ENCODE measurements at regions not wholly inside any gene's neighbourhood (a gene's known extent, or its start where the extent isn't known, plus 50 kb on each side); places are given as distances from the start of the nearest gene placed in this dataset.
"Not testable (repeated sequence)": the region's sequence is repeated elsewhere in the genome, so short reads cannot be mapped to it uniquely, and the experiment has no call there.

DNA sequence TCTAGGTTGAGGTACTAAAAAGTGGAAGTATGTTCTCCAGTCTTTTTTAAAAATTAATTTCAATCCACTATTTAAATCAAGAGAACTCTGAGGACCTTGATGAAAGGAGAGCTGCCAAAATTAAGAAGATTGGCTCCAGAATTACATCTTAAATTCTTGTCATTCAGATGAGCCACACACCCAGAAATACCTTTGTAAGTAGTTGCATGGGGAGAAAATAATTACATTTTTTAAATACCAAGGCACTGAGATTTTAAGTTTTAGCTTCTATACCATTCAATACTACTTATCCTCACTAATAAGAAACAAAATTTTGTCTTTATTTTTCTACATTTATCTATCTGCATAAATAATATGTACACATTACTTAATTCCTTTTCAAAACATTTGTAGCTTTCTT, 1132.8 kb downstream of the OTOL1 start:
- Histone ChIP-seq H3K36me3 (ENCODE audit: insufficient read depth, low read length) (no peaks in the 10 kb centered on the region), H3K4me1 (ENCODE audit: insufficient read depth, low read length) (peaks cover 6% of the 10 kb centered on the region; the same call in 1 of the 2 replicates), H3K9ac (ENCODE audit: low read depth, low read length) (no peak overlapping the region), H3K9me3 (ENCODE audit: control insufficient read depth, insufficient read depth, low read length) (no peaks in the 10 kb centered on the region)

DNA sequence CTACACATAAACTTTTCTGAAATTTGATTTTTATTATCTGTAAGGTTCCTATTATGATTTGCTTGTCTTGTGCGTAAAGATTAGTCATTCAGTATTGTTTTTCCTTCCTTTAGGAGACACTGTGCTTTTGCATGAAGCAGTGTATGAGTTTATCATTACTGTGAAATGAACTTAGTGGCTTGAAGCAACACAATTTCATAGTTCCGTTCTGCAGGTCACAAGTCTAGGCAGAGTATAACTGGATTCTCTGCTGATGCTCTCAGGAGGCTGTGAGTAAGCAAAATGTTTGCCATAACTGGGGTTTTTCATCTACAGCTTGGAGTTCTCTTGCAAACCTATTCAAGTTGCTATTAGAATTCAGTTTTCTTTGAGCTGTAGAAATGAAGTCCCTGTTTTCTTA, 1136.1 kb downstream of the OTOL1 start:
- H3K9me3 ChIP-seq (ENCODE audit: control insufficient read depth, insufficient read depth, low read length), result peaks cover 8% of the 10 kb centered on the region; the same call in 1 of the 2 replicates
- no peak overlapping the region for H3K9ac ChIP-seq (ENCODE audit: low read depth, low read length)
- H3K4me1 ChIP-seq (ENCODE audit: insufficient read depth, low read length), result peaks cover 6% of the 10 kb centered on the region; the same call in 1 of the 2 replicates
- H3K36me3 ChIP-seq (ENCODE audit: insufficient read depth, low read length), result no peaks in the 10 kb centered on the region

DNA sequence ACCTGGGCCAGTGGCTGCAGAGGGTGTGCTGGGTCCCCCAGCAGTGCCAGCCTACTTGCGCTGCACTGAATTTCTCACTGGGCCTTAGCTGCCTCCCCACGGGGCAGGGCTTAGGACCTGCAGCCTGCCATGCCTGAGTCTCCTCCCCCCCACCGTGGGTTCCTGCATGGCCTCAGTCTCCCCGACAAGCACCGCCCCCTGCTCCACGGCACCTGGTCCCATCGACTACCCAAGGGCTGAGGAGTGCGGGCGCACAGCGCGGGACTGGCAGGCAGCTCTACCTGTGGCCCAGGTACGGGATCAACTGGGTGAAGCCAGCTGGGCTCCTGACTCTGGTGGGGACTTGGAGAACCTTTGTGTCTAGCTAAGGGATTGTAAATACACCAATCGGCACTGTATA, 1143.6 kb downstream of the OTOL1 start:
- H3K36me3 ChIP-seq (ENCODE audit: insufficient read depth, low read length), result not testable (repeated sequence)
- H3K9me3 ChIP-seq (ENCODE audit: control insufficient read depth, insufficient read depth, low read length), result peaks cover 16% of the 10 kb centered on the region

DNA sequence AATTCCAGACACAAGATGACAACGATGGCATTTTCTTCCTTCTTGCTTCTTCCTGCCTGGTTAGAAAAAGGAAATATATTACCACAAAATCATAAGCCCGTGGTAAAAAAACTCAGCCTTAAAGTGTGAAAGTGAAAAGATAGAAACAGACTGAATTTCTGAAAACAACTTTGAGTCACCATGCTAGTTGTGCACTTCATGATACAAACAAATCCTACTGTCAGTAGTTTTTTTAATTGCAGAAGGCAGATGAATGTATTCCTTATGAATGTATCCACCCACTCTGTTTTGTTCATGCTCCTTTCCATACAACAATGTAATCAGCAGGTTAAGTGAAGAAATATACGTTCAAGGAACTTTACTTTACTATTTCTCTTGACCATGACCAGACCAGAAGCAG, 1144.7 kb downstream of the OTOL1 start:
- H3K9me3 ChIP-seq (ENCODE audit: control insufficient read depth, insufficient read depth, low read length), result peaks cover 20% of the 10 kb centered on the region
- H3K4me1 ChIP-seq (ENCODE audit: insufficient read depth, low read length), result no peaks in the 10 kb centered on the region
- no peaks in the 10 kb centered on the region; the same call in 1 of the 2 replicates for H3K36me3 ChIP-seq (ENCODE audit: insufficient read depth, low read length)
- no peak overlapping the region for H3K9ac ChIP-seq (ENCODE audit: low read depth, low read length)

More for the DNA sequence above, 1143.6 kb downstream of the OTOL1 start:
- not testable (repeated sequence) for H3K9ac ChIP-seq (ENCODE audit: low read depth, low read length); H3K4me1 ChIP-seq (ENCODE audit: insufficient read depth, low read length)

DNA sequence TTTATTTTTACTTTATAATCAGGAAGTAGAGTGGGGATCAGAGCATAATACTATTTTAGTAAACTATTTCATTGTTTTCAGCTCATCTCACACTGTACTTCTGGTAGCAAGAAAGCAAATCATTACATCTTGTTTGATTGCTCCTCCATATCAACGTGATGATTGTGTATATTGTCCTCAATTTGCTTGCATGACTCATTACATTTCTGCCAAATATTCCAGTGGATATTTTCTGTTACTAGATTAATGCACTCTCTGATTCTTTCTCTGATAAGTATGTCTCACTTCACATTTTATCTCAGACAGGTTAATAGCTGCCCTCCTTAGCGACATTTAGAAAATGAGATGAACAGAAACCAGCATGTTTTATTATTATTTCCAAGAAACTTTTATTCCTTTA, 1145.3 kb downstream of the OTOL1 start:
- Histone ChIP-seq H3K9ac (ENCODE audit: low read depth, low read length) (no peak overlapping the region), H3K9me3 (ENCODE audit: control insufficient read depth, insufficient read depth, low read length) (peaks cover 24% of the 10 kb centered on the region), H3K4me1 (ENCODE audit: insufficient read depth, low read length) (no peaks in the 10 kb centered on the region), H3K36me3 (ENCODE audit: insufficient read depth, low read length) (no peaks in the 10 kb centered on the region; the same call in 1 of the 2 replicates)

DNA sequence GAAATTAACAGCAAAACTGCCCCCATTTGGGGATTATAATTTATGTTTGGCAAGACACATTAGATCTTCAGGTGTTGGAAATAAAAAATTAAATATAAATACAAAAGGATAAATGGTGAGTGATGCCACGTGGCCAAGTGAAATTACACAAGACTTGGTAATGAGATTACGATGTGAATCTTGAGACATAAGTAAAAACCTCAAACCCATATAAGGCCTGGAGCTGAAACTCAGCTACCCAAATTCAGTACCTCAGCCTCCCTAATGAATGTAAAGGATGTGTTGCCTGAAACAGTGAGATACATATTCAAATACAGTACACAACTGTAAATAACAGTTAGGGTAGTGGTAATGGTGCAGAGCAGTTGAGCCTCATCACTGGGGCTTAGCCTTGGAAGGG, 1146.6 kb downstream of the OTOL1 start:
- no peaks in the 10 kb centered on the region for H3K4me1 ChIP-seq (ENCODE audit: insufficient read depth, low read length)
- no peak overlapping the region for H3K9ac ChIP-seq (ENCODE audit: low read depth, low read length)
- H3K36me3 ChIP-seq (ENCODE audit: insufficient read depth, low read length), result no peaks in the 10 kb centered on the region; the same call in 1 of the 2 replicates
- peaks cover 21% of the 10 kb centered on the region for H3K9me3 ChIP-seq (ENCODE audit: control insufficient read depth, insufficient read depth, low read length)

DNA sequence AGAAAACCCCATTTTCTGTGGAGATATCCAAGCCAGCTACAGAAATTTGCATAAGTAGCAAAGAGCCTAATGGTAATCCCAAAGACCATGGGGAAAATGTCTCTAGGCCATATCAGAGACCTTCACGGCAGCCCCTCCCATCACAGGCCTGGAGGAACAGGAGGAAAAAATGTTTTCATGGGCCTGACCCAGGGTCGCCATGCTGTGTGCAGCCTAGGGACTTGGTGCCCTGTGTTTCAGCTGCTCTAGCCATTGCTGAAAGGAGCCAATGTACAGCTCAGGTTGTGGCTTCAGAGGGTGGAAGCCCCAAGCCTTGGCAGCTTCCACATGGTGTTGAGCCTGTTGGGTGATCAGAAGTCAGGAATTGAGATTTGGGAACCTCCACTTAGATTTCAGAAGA, 1150.7 kb downstream of the OTOL1 start:
- Histone ChIP-seq H3K36me3 (ENCODE audit: insufficient read depth, low read length) (no peaks in the 10 kb centered on the region), H3K4me1 (ENCODE audit: insufficient read depth, low read length) (no peaks in the 10 kb centered on the region), H3K9me3 (ENCODE audit: control insufficient read depth, insufficient read depth, low read length) (peaks cover 26% of the 10 kb centered on the region), H3K9ac (ENCODE audit: low read depth, low read length) (no peak overlapping the region)

DNA sequence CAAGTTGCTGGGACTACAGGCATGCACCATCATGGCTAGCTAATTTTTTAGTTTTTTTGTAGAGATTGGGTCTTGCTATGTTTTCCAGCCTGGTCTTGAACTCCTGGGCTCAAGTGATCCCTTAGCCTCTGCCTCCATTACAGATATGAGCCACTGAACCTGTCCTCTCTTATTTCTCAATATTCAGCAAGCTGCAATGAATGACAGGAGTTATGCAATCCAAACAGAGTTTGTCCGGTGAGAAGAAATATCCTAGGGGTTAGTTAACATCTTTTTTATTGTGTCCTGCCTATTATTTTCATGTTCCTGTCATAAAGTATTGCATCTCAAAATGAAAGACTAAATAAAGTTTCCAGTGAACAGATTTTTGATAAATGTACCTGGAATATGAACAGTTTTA, 1161.4 kb downstream of the OTOL1 start:
- H3K9me3 ChIP-seq (ENCODE audit: control insufficient read depth, insufficient read depth, low read length), result no peaks in the 10 kb centered on the region
- H3K9ac ChIP-seq (ENCODE audit: low read depth, low read length), result no peak overlapping the region
- H3K36me3 ChIP-seq (ENCODE audit: insufficient read depth, low read length), result no peaks in the 10 kb centered on the region
- H3K4me1 ChIP-seq (ENCODE audit: insufficient read depth, low read length), result no peaks in the 10 kb centered on the region

DNA sequence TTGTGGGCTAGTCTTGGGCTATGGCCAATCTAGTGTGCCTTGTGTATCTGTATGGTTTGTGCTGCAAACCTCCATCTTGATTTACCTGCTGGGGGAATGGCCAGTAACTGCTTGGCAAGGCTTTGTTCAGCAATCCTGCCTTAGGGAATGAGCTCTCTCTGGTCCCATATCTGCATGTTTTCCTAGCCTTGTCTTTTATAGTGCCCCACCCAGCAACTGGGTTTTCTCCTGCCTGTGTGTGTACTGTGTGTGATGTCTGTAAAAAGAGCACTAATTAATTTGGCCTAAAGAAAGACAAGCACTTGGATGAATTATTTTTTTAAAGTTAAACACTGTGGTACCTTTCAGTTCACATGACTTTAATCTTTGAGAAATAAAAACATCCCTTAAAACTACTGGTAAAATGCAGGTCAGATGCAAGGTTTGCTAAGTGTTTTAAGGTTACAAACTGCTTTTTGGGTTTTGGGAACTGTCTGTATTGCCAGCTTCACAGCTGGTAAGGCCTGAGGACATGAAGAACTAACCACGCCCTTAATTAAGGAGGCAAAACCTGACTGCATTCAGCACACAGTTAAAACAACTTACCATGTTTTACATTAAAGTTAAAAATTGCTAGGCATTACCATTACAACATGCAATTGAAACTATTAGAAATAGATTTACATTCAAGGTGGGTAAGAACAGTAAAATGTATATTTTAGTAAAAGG, 1169.2 kb downstream of the OTOL1 start:
- Histone ChIP-seq H3K9me3 (ENCODE audit: control insufficient read depth, insufficient read depth, low read length) (no peaks in the 10 kb centered on the region), H3K4me1 (ENCODE audit: insufficient read depth, low read length) (peaks cover 6% of the 10 kb centered on the region; the same call in 1 of the 2 replicates), H3K9ac (ENCODE audit: low read depth, low read length) (no peak overlapping the region), H3K36me3 (ENCODE audit: insufficient read depth, low read length) (no peaks in the 10 kb centered on the region)

DNA sequence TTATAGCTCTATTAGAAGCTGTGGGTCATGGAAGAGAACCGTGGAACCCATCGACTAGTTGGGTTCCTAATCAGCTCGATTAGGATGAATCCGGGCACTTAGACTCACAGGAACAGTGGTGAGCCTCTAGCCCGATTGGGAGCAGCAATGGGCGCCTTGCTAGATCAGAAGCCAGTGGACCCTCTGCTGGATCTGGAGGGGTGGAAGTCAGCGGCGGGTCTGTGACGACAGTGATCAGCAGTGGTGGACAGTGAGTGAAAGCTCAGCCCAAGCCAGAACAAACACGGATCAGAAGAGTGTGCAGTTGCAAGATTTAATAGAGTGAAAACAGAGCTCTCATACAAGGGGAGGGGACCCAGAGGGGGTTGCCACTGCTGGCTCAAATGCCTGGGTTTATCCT, 1170.2 kb downstream of the OTOL1 start:
- Histone ChIP-seq H3K9ac (ENCODE audit: low read depth, low read length) (no peak overlapping the region), H3K9me3 (ENCODE audit: control insufficient read depth, insufficient read depth, low read length) (no peaks in the 10 kb centered on the region), H3K36me3 (ENCODE audit: insufficient read depth, low read length) (no peaks in the 10 kb centered on the region), H3K4me1 (ENCODE audit: insufficient read depth, low read length) (peaks cover 9% of the 10 kb centered on the region)

DNA sequence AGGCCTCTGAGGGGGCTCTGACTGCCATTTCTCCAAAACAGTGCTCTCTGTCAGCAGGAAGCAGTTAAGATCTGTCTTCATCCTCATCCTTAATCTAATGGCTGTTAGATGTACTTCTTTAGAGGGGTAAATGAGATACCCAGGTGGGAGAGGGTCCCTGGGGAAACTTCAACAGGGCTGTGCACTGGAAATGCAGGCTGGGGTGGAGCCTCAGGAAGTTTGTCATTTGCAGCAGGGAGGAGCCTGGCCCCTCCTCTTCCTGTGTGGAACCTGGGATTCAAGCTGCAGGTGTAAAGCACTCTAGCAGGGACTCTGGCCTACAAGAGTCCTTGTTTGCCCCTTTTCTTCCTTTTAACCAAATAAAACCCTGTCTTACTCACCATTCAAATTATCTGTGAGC, 1173.6 kb downstream of the OTOL1 start:
- H3K9me3 ChIP-seq (ENCODE audit: control insufficient read depth, insufficient read depth, low read length), result no peaks in the 10 kb centered on the region
- H3K36me3 ChIP-seq (ENCODE audit: insufficient read depth, low read length), result no peaks in the 10 kb centered on the region
- 0 out of 2 replicates have a peak overlapping the region, but pooled peaks have one; percentile 3 for H3K9ac ChIP-seq (ENCODE audit: low read depth, low read length)
- peaks cover 19% of the 10 kb centered on the region for H3K4me1 ChIP-seq (ENCODE audit: insufficient read depth, low read length)

DNA sequence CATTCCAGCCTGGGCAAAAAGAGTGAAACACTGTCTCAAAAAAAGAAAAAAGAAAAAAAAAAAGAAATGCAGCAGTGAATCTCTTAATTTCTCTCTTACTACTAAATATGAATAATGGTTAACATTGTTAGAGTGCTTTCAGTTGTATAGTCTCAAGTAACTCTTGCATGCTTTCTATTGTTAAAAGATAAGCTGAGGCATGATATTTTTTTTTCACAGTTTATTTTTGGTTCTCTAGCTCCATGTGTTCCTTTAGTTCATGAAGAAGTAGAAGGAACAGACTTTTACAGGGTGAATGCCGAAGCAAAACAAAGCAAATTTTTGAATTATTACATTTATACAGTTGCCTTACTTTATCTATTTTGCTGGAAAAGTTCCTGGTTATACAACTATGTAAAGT, 1180.9 kb downstream of the OTOL1 start:
- H3K4me1 ChIP-seq (ENCODE audit: insufficient read depth, low read length), result peaks cover 22% of the 10 kb centered on the region
- H3K9ac ChIP-seq (ENCODE audit: low read depth, low read length), result no peak overlapping the region
- no peaks in the 10 kb centered on the region for H3K36me3 ChIP-seq (ENCODE audit: insufficient read depth, low read length)
- H3K9me3 ChIP-seq (ENCODE audit: control insufficient read depth, insufficient read depth, low read length), result no peaks in the 10 kb centered on the region

DNA sequence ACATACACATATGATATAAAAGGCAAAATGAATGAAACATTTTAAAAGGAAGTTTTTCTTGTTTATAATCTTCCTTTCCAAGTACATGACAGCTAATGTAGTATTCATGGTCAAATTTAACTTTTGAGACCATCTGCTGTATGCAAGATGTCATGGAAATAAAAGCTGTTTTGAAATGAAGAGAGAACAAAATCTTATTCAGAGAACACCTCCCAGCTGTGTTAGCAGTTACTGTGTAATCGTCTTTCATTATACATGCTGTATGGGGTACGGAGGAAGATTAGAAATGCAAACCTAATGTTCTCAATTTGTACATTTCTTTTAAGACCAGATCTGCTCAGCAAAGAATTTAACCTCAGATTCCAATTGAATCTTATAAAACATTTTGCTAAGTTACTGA, 1182.3 kb downstream of the OTOL1 start:
- no peaks in the 10 kb centered on the region for H3K9me3 ChIP-seq (ENCODE audit: control insufficient read depth, insufficient read depth, low read length)
- H3K4me1 ChIP-seq (ENCODE audit: insufficient read depth, low read length), result peaks cover 19% of the 10 kb centered on the region; the same call in 1 of the 2 replicates
- H3K9ac ChIP-seq (ENCODE audit: low read depth, low read length), result no peak overlapping the region

DNA sequence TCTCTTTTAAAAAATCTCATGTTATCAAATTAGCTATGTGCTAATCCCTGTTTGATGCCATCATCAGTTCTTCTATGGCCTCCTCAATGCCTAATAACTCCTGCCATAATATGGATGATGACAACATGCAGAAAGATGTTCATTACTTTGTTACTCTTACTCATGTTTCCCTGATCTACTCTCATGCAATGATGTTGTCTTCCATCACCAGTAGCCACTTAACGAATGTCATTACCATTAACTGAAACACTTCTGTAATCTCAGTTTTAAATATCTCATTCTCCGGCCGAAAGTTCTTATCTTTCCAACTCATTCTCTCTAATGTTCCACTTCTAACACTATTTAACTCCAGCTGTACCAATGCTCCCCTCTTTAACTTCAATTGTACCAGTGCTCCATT, 1187.7 kb downstream of the OTOL1 start:
- Histone ChIP-seq H3K9me3 (ENCODE audit: control insufficient read depth, insufficient read depth, low read length) (no peaks in the 10 kb centered on the region), H3K4me1 (ENCODE audit: insufficient read depth, low read length) (peaks cover 12% of the 10 kb centered on the region; the same call in 1 of the 2 replicates), H3K9ac (ENCODE audit: low read depth, low read length) (no peak overlapping the region)

More for the DNA sequence above, 1182.3 kb downstream of the OTOL1 start:
- H3K36me3 ChIP-seq (ENCODE audit: insufficient read depth, low read length), result no peaks in the 10 kb centered on the region

DNA sequence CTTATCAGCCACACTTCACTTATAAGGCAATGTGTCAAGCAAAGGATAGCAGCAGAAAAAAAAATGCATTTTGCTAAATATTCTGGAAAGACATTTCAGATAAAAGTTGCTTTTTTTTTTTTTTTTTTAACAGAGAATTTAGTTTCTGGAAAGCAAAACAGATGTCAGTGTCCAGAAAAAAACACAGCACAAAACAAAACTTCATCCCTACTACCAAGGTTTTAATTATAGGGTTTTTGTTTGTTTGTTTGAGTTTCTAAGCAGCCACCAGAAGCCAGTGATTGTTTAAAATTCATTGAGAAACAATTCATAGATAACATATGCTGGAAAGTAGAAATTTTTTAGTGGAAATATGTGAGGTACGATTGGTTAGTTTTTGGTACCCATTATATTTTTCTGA, 1202.7 kb downstream of the OTOL1 start:
- no peaks in the 10 kb centered on the region for H3K36me3 ChIP-seq (ENCODE audit: insufficient read depth, low read length)
- no peaks in the 10 kb centered on the region for H3K4me1 ChIP-seq (ENCODE audit: insufficient read depth, low read length)
- H3K9me3 ChIP-seq (ENCODE audit: control insufficient read depth, insufficient read depth, low read length), result no peaks in the 10 kb centered on the region
- H3K9ac ChIP-seq (ENCODE audit: low read depth, low read length), result no peak overlapping the region

More for the DNA sequence above, 1187.7 kb downstream of the OTOL1 start:
- no peaks in the 10 kb centered on the region for H3K36me3 ChIP-seq (ENCODE audit: insufficient read depth, low read length)
